Testis (tissue), 2 donors: ENCODE measurements at regions not wholly inside any gene's neighbourhood (a gene's known extent, or its start where the extent isn't known, plus 50 kb on each side); places are given as distances from the start of the nearest gene placed in this dataset.

Source experiments
- DNase-seq: peaks from one replicate; pipeline ENCODE4 v3.0.0-alpha.2; 2019
- H3K27ac ChIP-seq, 2 donors: fragments of 200-600 bp; sonication (generic); one replicate each; pipeline ENCODE4 v1.5.1; 2019
- H3K27me3 ChIP-seq: fragments of 200-600 bp; sonication (generic); one replicate; pipeline ENCODE4 v1.5.1; 2019
- H3K36me3 ChIP-seq: fragments of 200-600 bp; sonication (generic); one replicate; pipeline ENCODE4 v1.5.1; 2017; ENCODE audit warnings: low read depth; ENCODE audit errors: missing control alignments
- H3K4me1 ChIP-seq: fragments of 200-600 bp; sonication (generic); one replicate; pipeline ENCODE4 v1.5.1; 2019
- H3K4me3 ChIP-seq, 2 donors: fragments of 200-600 bp; sonication (generic); one replicate each; pipeline ENCODE4 v1.5.1; 2017 to 2019
- H3K9me3 ChIP-seq: fragments of 200-600 bp; sonication (generic); one replicate; pipeline ENCODE4 v1.5.1; 2017
- CTCF ChIP-seq, 3 experiments: fragments of 450-650 bp in 2 of 3; fragments of 200-600 bp in 1 of 3; sonication (generic) in 1 of 3; IDR thresholded peaks; one replicate each; pipeline ENCODE4 v1.5.1; 2016 to 2019; ENCODE audit warnings: antibody characterized with exemption in 3 of 3, mild to moderate bottlenecking in 2 of 3, moderate library complexity in 1 of 3
- POLR2A ChIP-seq: fragments of 450-650 bp; IDR thresholded peaks from one replicate; pipeline ENCODE4 v1.6.1; 2017; ENCODE audit warnings: antibody characterized with exemption, mild to moderate bottlenecking, moderate library complexity
- WGBS, 2 donors: methylation state at CpG; one replicate each; pipeline ENCODE4 v1.1.5; 2018; 5-methylcytosine and 5-hydroxymethylcytosine counted together
- intact Hi-C: fragments of 100-400 bp; cut with DNase I; formaldehyde crosslinking; loops from one replicate; pipeline ENCODE4 v1.15.1; 2023; ENCODE audit warnings: low total_unique reads

- 74 to 84% methylated on average over 3 of the region's 3 CpGs for WGBS, 2 donors
- H3K27ac ChIP-seq, result no peak overlapping the region
- H3K27me3 ChIP-seq, result no peaks in the 10 kb centered on the region
- intact Hi-C loops, result no loop called here
- no peak overlapping the region for H3K4me3 ChIP-seq
- H3K4me1 ChIP-seq, result no peaks in the 10 kb centered on the region
- no peaks in the 10 kb centered on the region for H3K36me3 ChIP-seq
- TF ChIP-seq CTCF (IDR thresholded peaks at IDR 0.05) (no peak), POLR2A (no peak)
- H3K9me3 ChIP-seq, result no peaks in the 10 kb centered on the region
- DNase-seq, result no peak
Measured at GRCh38 chr20:10877342-10877741, 203.5 kb upstream of the JAG1 start.

GRCh38 chr20:10883166-10883565 lies 209.4 kb upstream of the JAG1 start:
- no peaks in the 10 kb centered on the region for H3K27me3 ChIP-seq
- WGBS, 2 donors, result 86 to 88% methylated on average over 3 of the region's 3 CpGs
- no peak for DNase-seq
- H3K27ac ChIP-seq, result no peak overlapping the region
- no peaks in the 10 kb centered on the region for H3K36me3 ChIP-seq
- TF ChIP-seq CTCF (IDR thresholded peaks at IDR 0.05) (no peak), POLR2A (no peak)
- H3K9me3 ChIP-seq, result no peaks in the 10 kb centered on the region
- no peaks in the 10 kb centered on the region for H3K4me1 ChIP-seq
- H3K4me3 ChIP-seq, result no peak overlapping the region
- intact Hi-C loops, result no loop called here

GRCh38 chr20:10893321-10893720 lies 219.5 kb upstream of the JAG1 start:
- Histone ChIP-seq H3K4me1 (no peaks in the 10 kb centered on the region), H3K9me3 (no peaks in the 10 kb centered on the region), H3K27me3 (no peaks in the 10 kb centered on the region), H3K4me3 (no peak overlapping the region), H3K27ac (no peak overlapping the region), H3K36me3 (no peaks in the 10 kb centered on the region)
- no peak for TF ChIP-seq POLR2A
- no peak for TF ChIP-seq CTCF (IDR thresholded peaks at IDR 0.05)
- intact Hi-C loops, result no loop called here
- 90 to 96% methylated on average over 3 of the region's 3 CpGs for WGBS, 2 donors
- DNase-seq, result no peak

GRCh38 chr20:10897336-10897735 lies 223.5 kb upstream of the JAG1 start:
- Histone ChIP-seq H3K27ac (no peak overlapping the region), H3K9me3 (no peaks in the 10 kb centered on the region), H3K4me1 (no peaks in the 10 kb centered on the region), H3K4me3 (no peak overlapping the region), H3K36me3 (no peaks in the 10 kb centered on the region), H3K27me3 (no peaks in the 10 kb centered on the region)
- DNase-seq, result no peak
- intact Hi-C loops, result no loop called here
- TF ChIP-seq POLR2A (no peak), CTCF (IDR thresholded peaks at IDR 0.05) (no peak)
- WGBS, 2 donors, result 89 to 100% methylated on average over 1 of the region's 1 CpG

- H3K27me3 ChIP-seq, result no peaks in the 10 kb centered on the region
- whole genome bisulfite sequencing, 2 donors, result 83 to 84% methylated on average over 1 of the region's 1 CpG
- TF ChIP-seq POLR2A, result no peak
- TF ChIP-seq CTCF (IDR thresholded peaks at IDR 0.05), result no peak
- no peaks in the 10 kb centered on the region for H3K4me1 ChIP-seq
- no peak for DNase-seq
- intact Hi-C loops, result no loop called here
- H3K36me3 ChIP-seq, result no peaks in the 10 kb centered on the region
- no peak overlapping the region for H3K4me3 ChIP-seq
- no peak overlapping the region for H3K27ac ChIP-seq
- no peaks in the 10 kb centered on the region for H3K9me3 ChIP-seq
Measured at GRCh38 chr20:10898552-10898951, 224.8 kb upstream of the JAG1 start.
